Keratinocyte (primary cell): ENCODE measurements at regions not wholly inside any gene's neighbourhood (a gene's known extent, or its start where the extent isn't known, plus 50 kb on each side); places are given as distances from the start of the nearest gene placed in this dataset.
A peak's percentile ranks its signal among the peaks of the same experiment; 100 is the strongest.

Experiments used
- EZH2 ChIP-seq: IDR thresholded peaks from one replicate; pipeline ENCODE4 v1.6.1; 2012; ENCODE audit warnings: inconsistent platforms, mild to moderate bottlenecking, low read length, moderate library complexity
- TF ChIP-seq, protein P1 (sequence below), 3 experiments: IDR thresholded peaks in 1 of 3; conservative IDR thresholded peaks in 1 of 3; optimal IDR thresholded peaks in 1 of 3; 2 replicates in 2 of 3; 3 replicates in 1 of 3; pipeline versions ENCODE3 to v1.5.1; 2011; ENCODE audit warnings: low read length in 3 of 3, mild to moderate bottlenecking in 3 of 3, moderate library complexity in 2 of 3, control low read depth in 1 of 3, inconsistent platforms in 1 of 3; ENCODE audit not compliant: insufficient read depth in 2 of 3; ENCODE audit errors: extremely low read depth in 1 of 3

- TF ChIP-seq, protein P1, sequence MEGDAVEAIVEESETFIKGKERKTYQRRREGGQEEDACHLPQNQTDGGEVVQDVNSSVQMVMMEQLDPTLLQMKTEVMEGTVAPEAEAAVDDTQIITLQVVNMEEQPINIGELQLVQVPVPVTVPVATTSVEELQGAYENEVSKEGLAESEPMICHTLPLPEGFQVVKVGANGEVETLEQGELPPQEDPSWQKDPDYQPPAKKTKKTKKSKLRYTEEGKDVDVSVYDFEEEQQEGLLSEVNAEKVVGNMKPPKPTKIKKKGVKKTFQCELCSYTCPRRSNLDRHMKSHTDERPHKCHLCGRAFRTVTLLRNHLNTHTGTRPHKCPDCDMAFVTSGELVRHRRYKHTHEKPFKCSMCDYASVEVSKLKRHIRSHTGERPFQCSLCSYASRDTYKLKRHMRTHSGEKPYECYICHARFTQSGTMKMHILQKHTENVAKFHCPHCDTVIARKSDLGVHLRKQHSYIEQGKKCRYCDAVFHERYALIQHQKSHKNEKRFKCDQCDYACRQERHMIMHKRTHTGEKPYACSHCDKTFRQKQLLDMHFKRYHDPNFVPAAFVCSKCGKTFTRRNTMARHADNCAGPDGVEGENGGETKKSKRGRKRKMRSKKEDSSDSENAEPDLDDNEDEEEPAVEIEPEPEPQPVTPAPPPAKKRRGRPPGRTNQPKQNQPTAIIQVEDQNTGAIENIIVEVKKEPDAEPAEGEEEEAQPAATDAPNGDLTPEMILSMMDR (optimal IDR thresholded peaks at IDR 0.05 in 1 of 3, IDR thresholded peaks at IDR 0.05 in 1 of 3, conservative IDR thresholded peaks at IDR 0.05 in 1 of 3; ENCODE audit: extremely low read depth in 1 of 3, insufficient read depth in 2 of 3, low read length in 3 of 3): peak in 1 of 3 experiments; percentile 22
- no peak for TF ChIP-seq EZH2
These were observed 156.0 kb upstream of the NFE2L3 start for GRCh38 chr7:25996006-25996408.
